Activated CD4-positive, alpha-beta memory T cell treated with anti-CD3 and anti-CD28 coated beads for 36 hours (primary cell): ENCODE measurements at regions not wholly inside any gene's neighbourhood (a gene's known extent, or its start where the extent isn't known, plus 50 kb on each side); places are given as distances from the start of the nearest gene placed in this dataset.
"Not testable (repeated sequence)": the region's sequence is repeated elsewhere in the genome, so short reads cannot be mapped to it uniquely, and the experiment has no call there.

ENCODE experiments used
- CTCF ChIA-PET: fragments of 350-600 bp; sonication (Branson Sonifier 250); formaldehyde crosslinking; loops from one replicate; lab custom pipeline; 2021; ENCODE audit warnings: antibody characterized with exemption, inconsistent platforms; lab: Charles Lee
- POLR2A ChIA-PET: fragments of 350-600 bp; sonication (Branson Sonifier 250); formaldehyde crosslinking; loops from one replicate; lab custom pipeline; 2021; ENCODE audit warnings: antibody characterized with exemption; lab: Charles Lee
- DNase-seq: peaks from one replicate; pipeline ENCODE4 v3.0.0-alpha.2; 2020
- H3K27ac Mint-ChIP-seq: one replicate; pipeline ENCODE4 v1.8.0; 2021; ENCODE audit warnings: mixed read lengths
- H3K27me3 Mint-ChIP-seq: one replicate; pipeline ENCODE4 v1.8.0; 2021; ENCODE audit warnings: mixed read lengths
- H3K36me3 Mint-ChIP-seq: one replicate; pipeline ENCODE4 v1.8.0; 2021; ENCODE audit warnings: mixed read lengths
- H3K4me1 Mint-ChIP-seq: one replicate; pipeline ENCODE4 v1.8.0; 2021; ENCODE audit warnings: low read depth, mixed read lengths
- H3K4me3 Mint-ChIP-seq: one replicate; pipeline ENCODE4 v1.8.0; 2021; ENCODE audit warnings: mild to moderate bottlenecking, mixed read lengths
- H3K9me3 Mint-ChIP-seq: one replicate; pipeline ENCODE4 v1.8.0; 2021; ENCODE audit warnings: mixed read lengths
- intact Hi-C: fragments of 100-400 bp; cut with micrococcal nuclease; formaldehyde crosslinking; loops from one replicate; pipeline ENCODE4 v1.15.1; 2023

GRCh38 chrY:11461406-11461805 is 1239.6 kb upstream of the USP9Y start:
- intact Hi-C loops, H3K27ac Mint-ChIP-seq, POLR2A ChIA-PET, DNase-seq, H3K4me3 Mint-ChIP-seq, H3K27me3 Mint-ChIP-seq, H3K4me1 Mint-ChIP-seq, H3K9me3 Mint-ChIP-seq, H3K36me3 Mint-ChIP-seq: not testable (repeated sequence)
- CTCF ChIA-PET, result interaction anchor here (0.7 kb wide), 1 partner anchor 29 kb away, joined by 3 read pairs; no protein-coding TSS in a partner anchor

DNA sequence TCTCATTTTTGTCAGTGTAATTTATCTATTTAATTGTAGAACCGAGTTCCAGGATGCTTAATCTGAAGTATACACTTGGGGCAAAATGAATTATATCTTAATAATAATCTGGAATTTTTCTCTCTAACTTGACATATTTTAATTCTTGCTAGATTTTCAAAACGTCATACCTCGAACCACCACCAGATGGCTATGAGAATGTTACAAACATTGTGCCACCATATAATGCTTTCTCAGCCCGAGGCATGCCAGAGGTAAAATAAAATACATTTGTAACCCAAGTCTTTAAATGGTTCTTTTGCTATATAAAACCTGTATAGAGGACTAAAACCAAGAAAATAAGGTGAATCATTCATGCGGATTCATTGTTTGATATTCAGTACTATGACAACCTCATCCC is 1234.3 kb upstream of the USP9Y start:
- POLR2A ChIA-PET, H3K27ac Mint-ChIP-seq, H3K4me1 Mint-ChIP-seq, H3K9me3 Mint-ChIP-seq, intact Hi-C loops, DNase-seq, H3K27me3 Mint-ChIP-seq, CTCF ChIA-PET, H3K36me3 Mint-ChIP-seq, H3K4me3 Mint-ChIP-seq: not testable (repeated sequence)
